Gastrocnemius medialis (tissue), 4 donors: ENCODE measurements at regions not wholly inside any gene's neighbourhood (a gene's known extent, or its start where the extent isn't known, plus 50 kb on each side); places are given as distances from the start of the nearest gene placed in this dataset.

Source experiments
- ATAC-seq, 2 donors: fragments of 150-250 bp; one replicate each; pipeline ENCODE4 v1.9.1; 2016
- DNase-seq, 2 donors: peaks; one replicate each; pipeline ENCODE4 v3.0.0-alpha.2; 2019
- H3K27ac ChIP-seq, 4 donors: fragments of 200-600 bp; sonication (generic); 1 replicate in 1 of 4; 2 replicates in 3 of 4; pipeline ENCODE4 v1.5.1; 2016 to 2018; ENCODE audit warnings: mild to moderate bottlenecking in 2 of 4, moderate library complexity in 1 of 4
- H3K27me3 ChIP-seq, 3 donors: fragments of 200-600 bp; sonication (generic) in 2 of 3; 1 replicate in 1 of 3; 2 replicates in 2 of 3; pipeline versions ENCODE4 v1.5.1 to v1.6.0; 2016 to 2019; ENCODE audit warnings: mild to moderate bottlenecking in 1 of 3, moderate library complexity in 1 of 3
- H3K36me3 ChIP-seq, 2 donors: fragments of 200-600 bp; sonication (generic) in 1 of 2; one replicate each; pipeline ENCODE4 v1.5.1; 2017 to 2018
- H3K4me1 ChIP-seq, 2 donors: fragments of 200-600 bp; sonication (generic) in 1 of 2; one replicate each; pipeline ENCODE4 v1.5.1; 2016 to 2017; ENCODE audit warnings: mild to moderate bottlenecking in 2 of 2
- H3K4me3 ChIP-seq, 4 donors: fragments of 200-600 bp; sonication (generic) in 3 of 4; 1 replicate in 1 of 4; 2 replicates in 3 of 4; pipeline ENCODE4 v1.5.1; 2016 to 2019; ENCODE audit warnings: mild to moderate bottlenecking in 2 of 4
- H3K9me3 ChIP-seq, 3 donors: fragments of 200-600 bp; sonication (generic) in 2 of 3; 1 replicate in 1 of 3; 2 replicates in 2 of 3; pipeline ENCODE4 v1.5.1; 2016 to 2019
- CTCF ChIP-seq, 5 experiments: fragments of 450-650 bp in 3 of 5; fragments of 200-600 bp in 2 of 5; sonication (generic) in 2 of 5; IDR thresholded peaks in 4 of 5; conservative IDR thresholded peaks in 1 of 5; 1 replicate in 4 of 5; 2 replicates in 1 of 5; pipeline ENCODE4 v1.5.1; 2016 to 2019; ENCODE audit warnings: antibody characterized with exemption in 5 of 5, mild to moderate bottlenecking in 3 of 5, moderate library complexity in 3 of 5
- POLR2A ChIP-seq, 2 donors: fragments of 450-650 bp; IDR thresholded peaks; one replicate each; pipeline ENCODE4 v1.6.1; 2017; ENCODE audit warnings: antibody characterized with exemption in 2 of 2, mild to moderate bottlenecking in 2 of 2, moderate library complexity in 2 of 2
- in situ Hi-C, 4 donors: fragments of 200-750 bp; cut with MboI; loops; one replicate each; pipeline versions ENCODE4 v1.15.0 to v1.8.0; 2017; ENCODE audit warnings: low sequenced_read_pairs in 4 of 4
- intact Hi-C: fragments of 100-400 bp; cut with DNase I; formaldehyde crosslinking; loops from one replicate; pipeline ENCODE4 v1.15.1; 2023; ENCODE audit warnings: low total_unique reads

- H3K36me3 ChIP-seq = no peaks in the 10 kb centered on the region
- H3K4me1 ChIP-seq = no peaks in the 10 kb centered on the region
- H3K27me3 ChIP-seq = no peaks in the 10 kb centered on the region
- ATAC-seq (no peak), DNase-seq (no peak)
- no peak overlapping the region for H3K4me3 ChIP-seq
- intact Hi-C loops = no loop called here
- no peak overlapping the region for H3K27ac ChIP-seq
- in situ Hi-C loops = no loop called here
- no peaks in the 10 kb centered on the region for H3K9me3 ChIP-seq
- TF ChIP-seq POLR2A (IDR thresholded peaks at IDR 0.05) = no peak
- no peak for TF ChIP-seq CTCF (IDR thresholded peaks at IDR 0.05 in 4 of 5, conservative IDR thresholded peaks at IDR 0.05 in 1 of 5)
Measured at GRCh38 chr18:66083078-66083477, 332.3 kb downstream of the CDH7 start.

GRCh38 chr18:66078925-66079800 is 328.4 kb downstream of the CDH7 start:
- in situ Hi-C loops = no loop called here
- TF ChIP-seq CTCF (IDR thresholded peaks at IDR 0.05 in 4 of 5, conservative IDR thresholded peaks at IDR 0.05 in 1 of 5) = no peak
- TF ChIP-seq POLR2A (IDR thresholded peaks at IDR 0.05) = no peak

GRCh38 chr18:66077066-66077465 is 326.3 kb downstream of the CDH7 start:
- ATAC-seq = no peak
- Histone ChIP-seq H3K9me3 (no peaks in the 10 kb centered on the region), H3K4me3 (no peak overlapping the region), H3K27ac (no peak overlapping the region), H3K36me3 (no peaks in the 10 kb centered on the region), H3K27me3 (no peaks in the 10 kb centered on the region), H3K4me1 (no peaks in the 10 kb centered on the region)
- intact Hi-C loops (no loop called here), in situ Hi-C loops (no loop called here)
- no peak for DNase-seq
- TF ChIP-seq POLR2A (IDR thresholded peaks at IDR 0.05) (no peak), CTCF (IDR thresholded peaks at IDR 0.05 in 4 of 5, conservative IDR thresholded peaks at IDR 0.05 in 1 of 5) (no peak)

More at GRCh38 chr18:66078925-66079800, 328.4 kb downstream of the CDH7 start:
- Histone ChIP-seq H3K4me3 (no peak overlapping the region), H3K4me1 (no peaks in the 10 kb centered on the region), H3K27me3 (no peaks in the 10 kb centered on the region), H3K27ac (no peak overlapping the region), H3K36me3 (no peaks in the 10 kb centered on the region), H3K9me3 (no peaks in the 10 kb centered on the region)
- ATAC-seq (no peak), DNase-seq (no peak)
- intact Hi-C loops = no loop called here

GRCh38 chr18:66066191-66066590 is 315.4 kb downstream of the CDH7 start:
- DNase-seq (no peak), ATAC-seq (no peak)
- intact Hi-C loops = no loop called here
- Histone ChIP-seq H3K27ac (no peak overlapping the region), H3K4me1 (no peaks in the 10 kb centered on the region), H3K4me3 (no peak overlapping the region), H3K27me3 (no peaks in the 10 kb centered on the region), H3K9me3 (no peaks in the 10 kb centered on the region), H3K36me3 (no peaks in the 10 kb centered on the region)
- TF ChIP-seq POLR2A (IDR thresholded peaks at IDR 0.05) = no peak
- TF ChIP-seq CTCF (IDR thresholded peaks at IDR 0.05 in 4 of 5, conservative IDR thresholded peaks at IDR 0.05 in 1 of 5) = no peak
- in situ Hi-C loops = no loop called here
